Sciatic nerve (tissue), 2 donors: ENCODE measurements at regions not wholly inside any gene's neighbourhood (a gene's known extent, or its start where the extent isn't known, plus 50 kb on each side); places are given as distances from the start of the nearest gene placed in this dataset.

Experiments
- ATAC-seq: fragments of 200-7000 bp; cut with Tn5 transposase; one replicate; pipeline ENCODE4 v1.9.1; 2020; ENCODE audit warnings: mild to moderate bottlenecking, moderate library complexity
- DNase-seq: peaks from one replicate; pipeline ENCODE4 v3.0.0-alpha.2; 2020; ENCODE audit warnings: low spot score
- intact Hi-C: fragments of 100-400 bp; cut with DNase I; formaldehyde crosslinking; loops from one replicate; pipeline ENCODE4 v1.14.2; 2022
- donor health status: DM: no; HTN: no; CAD: no.
- donor health status: DM: no; HTN: no; CAD: no.

DNA sequence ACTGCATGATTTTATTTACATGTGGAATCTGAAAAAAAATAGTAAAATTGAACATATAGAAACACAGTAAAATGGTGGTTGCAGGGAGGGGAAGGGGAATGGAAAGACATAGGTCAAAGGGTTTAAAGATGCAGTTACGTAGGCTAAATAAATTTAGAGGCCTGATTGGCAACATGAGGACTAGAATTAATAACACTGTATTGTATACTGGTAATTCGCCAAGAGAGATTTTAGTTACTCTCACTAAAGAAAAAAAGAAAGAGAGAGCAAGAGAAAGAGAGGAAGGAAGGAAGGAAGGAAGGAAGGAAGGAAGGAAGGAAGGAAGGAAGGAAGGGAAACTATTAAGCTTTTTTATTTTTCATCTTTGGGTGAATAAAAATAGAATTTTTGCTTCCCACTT is 488.1 kb downstream of the PCDH10 start:
- ATAC-seq: no peak
- no peak for DNase-seq
- intact Hi-C loops: no loop called here

DNA sequence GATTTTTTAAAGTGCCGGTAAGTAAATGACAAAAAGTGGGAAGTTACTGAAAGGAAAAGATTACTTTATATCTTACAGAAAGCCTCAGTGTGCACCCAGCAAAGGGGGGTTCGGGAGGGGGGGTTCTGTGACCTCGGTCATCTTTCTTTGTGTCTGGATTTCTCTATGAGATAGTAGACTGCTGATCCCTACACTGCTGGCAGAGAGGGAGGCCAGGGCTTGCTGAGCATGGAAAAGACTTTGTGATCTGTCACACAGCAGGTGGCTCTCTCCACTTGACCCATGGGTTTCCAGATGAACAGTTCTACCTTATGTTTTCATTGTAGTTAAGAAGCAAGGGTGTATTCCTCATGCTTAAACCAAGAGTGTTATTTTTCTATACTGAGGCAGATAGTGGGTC is 475.6 kb downstream of the PCDH10 start:
- intact Hi-C loops: no loop called here

DNA sequence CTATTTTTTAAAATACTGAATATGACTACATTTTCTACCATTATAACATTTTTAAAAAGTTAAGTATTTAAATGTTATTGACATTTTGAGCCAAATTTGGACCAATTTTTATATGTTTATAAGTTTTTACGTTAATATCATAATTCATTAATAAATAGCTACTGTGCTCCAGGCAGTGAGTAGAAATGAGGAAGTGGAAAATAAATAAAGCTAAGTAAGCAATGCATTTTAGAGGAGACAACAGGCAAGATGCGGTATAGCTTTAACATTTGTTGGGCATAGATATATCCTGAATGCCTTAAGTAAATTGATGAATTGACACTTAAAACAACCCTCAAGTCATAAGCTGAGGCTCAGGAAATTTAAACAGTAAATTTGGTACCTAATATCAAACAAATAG is 474.8 kb downstream of the PCDH10 start:
- intact Hi-C loops: no loop called here
- ATAC-seq: no peak
- DNase-seq: no peak

More for the DNA sequence above, 475.6 kb downstream of the PCDH10 start:
- no peak for ATAC-seq
- DNase-seq: no peak

DNA sequence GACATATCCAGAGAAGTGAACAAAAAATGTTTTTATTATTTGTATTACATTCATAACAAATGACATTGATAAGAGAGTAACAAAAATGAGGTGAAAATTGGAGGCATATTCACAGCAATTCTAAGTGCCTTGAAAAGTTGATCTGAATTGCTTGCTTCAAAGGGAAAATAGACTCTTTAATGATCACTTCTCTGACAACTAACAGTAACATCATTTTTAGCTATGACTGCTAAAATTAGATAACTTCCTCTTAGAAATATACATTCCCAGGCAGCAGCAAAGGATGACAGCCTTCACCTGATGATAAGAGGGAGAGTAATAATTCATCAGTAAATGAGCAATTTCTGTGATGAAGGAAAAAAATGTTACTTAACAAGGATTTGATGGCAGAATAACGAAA is 472.5 kb downstream of the PCDH10 start:
- ATAC-seq (no peak), DNase-seq (no peak)
- intact Hi-C loops: no loop called here

DNA sequence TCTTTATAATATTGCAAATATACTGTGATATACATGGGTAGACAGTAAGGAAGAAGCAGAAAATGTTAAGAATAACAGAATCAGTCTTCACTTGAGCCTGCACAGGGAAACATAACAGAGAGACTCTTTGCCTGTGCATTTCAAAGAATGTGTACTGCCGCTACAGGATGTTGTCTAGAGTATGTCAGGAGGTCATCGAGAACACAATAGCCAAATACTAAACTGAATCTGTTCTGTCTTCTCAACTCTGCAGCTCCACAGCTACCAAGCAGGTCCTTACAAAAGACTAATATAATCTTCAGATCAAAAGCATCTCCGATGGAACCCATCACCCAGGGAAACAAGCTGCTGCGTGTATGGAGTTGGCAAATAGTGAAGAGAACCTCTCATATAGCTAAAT is 471.5 kb downstream of the PCDH10 start:
- DNase-seq (no peak), ATAC-seq (no peak)
- intact Hi-C loops: no loop called here

DNA sequence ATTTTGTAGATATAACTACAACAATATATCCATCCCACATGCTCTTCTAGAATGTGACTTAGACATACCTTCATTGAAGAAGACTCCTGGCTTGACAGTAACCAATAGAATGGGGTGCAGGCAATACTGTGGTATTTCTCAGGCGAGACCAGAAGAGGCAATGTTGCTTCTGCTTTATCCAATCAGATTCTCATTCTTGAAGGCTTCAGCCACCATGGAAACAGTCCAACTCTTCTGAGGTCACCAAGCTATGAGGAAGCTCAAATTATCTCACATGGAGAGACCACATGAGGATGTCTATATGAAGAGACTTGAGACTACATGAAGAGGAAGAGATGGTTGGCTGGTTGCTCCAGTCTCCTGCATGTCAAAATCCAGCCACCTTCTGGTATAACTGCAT is 469.9 kb downstream of the PCDH10 start:
- DNase-seq: no peak
- no peak for ATAC-seq
- intact Hi-C loops: no loop called here

DNA sequence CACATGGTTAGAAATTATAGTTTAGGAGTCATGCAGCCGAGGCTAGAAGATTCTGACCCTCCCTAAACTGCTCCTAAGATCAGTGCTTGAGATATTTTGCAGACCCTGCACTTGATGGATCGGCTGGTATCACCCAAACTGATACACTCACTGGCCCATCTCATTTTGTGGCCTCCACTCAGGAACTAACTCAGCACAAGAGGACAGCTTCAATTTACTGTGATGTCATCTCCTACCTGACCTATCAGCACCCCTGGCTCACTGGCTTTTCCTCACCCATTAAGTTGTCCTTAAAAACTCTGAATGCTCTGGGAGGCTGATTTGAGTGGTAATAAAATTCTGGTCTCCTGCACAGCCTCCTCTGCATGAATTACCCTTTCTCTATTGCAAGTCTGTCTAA is 450.9 kb downstream of the PCDH10 start:
- intact Hi-C loops: no loop called here
- no peak for ATAC-seq
- no peak for DNase-seq

DNA sequence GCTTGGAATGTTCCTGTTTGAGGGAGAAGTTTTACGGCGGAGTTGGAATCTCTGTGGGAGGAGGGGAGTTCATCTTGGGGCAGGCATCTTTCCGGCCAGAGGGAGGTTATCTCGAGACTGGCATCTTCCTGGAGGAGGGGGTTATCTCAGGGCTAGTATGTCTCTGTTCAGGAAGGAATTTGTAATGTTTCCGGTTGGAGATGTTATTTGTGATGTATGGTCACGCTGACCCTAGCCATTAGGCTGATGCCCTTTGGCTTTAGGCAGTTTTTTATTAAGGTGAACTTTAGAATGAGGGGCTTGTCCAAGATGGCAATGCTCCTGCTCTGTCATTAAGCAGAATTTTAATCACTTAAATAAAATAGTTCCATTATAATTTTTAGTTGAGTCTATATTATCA is 449.7 kb downstream of the PCDH10 start:
- intact Hi-C loops: no loop called here
- ATAC-seq (no peak), DNase-seq (no peak)

DNA sequence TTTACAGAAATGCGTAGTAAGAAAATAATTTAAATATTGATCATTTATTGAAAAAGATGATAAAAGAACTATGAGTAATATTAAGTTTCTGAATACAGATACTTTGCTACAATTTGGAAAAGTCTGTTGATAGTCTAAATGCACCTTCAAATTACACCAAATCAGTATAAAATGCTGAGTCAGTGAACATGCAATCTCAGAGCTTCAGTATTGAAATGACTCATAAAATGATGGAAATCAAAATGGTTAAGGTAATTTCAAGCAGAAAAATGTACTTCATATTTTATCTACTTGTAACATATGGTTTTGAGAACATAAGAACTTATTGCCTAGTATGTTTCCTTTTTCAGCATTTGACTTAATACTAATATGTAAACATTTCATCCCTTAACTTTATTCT is 448.2 kb downstream of the PCDH10 start:
- intact Hi-C loops: no loop called here
- no peak for ATAC-seq
- DNase-seq: no peak

DNA sequence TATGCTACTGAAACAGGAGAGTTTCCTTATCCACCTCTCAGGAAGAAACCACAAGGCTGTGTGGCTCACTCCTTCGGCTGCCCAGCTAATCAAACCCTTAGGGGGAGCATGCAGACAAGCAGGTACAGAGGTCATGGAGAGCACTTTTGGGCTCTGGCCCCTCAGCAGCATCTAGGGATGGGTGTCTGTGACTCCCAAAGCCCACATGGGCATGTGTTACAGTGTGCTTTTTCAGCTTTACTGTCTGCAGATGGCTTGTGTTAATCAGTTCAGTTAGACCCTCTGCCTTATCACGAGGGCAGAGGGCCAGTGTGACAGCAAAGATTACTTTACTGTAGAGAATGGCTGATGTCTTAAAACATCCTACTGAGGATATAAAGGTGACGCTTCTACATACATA is 447.4 kb downstream of the PCDH10 start:
- intact Hi-C loops: no loop called here
- no peak for ATAC-seq

DNA sequence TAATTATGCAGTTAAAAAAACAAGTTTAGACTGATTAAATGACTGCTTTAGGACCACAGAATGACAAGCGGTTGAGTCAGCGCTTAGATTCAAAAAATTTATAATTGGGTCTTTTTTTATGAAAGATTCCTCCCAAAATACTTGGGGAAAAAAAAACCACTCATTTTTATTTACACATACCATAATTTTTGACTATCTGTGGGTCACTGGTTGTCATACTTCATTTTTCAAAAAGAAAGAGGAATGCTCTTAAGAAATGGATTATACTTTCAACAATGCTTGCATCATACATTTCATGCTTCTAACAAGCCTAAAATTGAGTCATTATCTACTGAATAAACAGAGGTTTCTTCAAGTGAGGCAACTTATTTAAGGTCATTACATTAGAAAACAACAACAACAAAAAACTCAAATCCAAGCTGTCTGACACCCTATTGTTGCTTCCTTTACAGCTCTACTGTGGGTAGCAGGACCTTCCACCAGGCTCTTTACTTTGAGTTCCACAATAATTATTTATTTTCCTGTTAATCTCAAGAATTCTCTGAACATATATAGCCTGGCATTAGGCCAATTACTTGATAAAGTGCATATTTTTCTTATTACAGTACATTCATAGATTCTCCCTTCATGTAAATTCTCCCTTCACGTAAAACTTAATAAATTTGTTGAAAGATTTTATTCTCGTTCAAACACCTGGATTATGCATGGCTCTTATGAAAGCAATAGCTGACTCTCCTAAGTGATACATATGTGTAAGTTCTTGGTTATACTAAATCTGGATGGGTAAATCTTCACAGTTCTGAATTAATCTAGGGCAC is 445.5 kb downstream of the PCDH10 start:
- DNase-seq: no peak

More for the DNA sequence above, 447.4 kb downstream of the PCDH10 start:
- no peak for DNase-seq

DNA sequence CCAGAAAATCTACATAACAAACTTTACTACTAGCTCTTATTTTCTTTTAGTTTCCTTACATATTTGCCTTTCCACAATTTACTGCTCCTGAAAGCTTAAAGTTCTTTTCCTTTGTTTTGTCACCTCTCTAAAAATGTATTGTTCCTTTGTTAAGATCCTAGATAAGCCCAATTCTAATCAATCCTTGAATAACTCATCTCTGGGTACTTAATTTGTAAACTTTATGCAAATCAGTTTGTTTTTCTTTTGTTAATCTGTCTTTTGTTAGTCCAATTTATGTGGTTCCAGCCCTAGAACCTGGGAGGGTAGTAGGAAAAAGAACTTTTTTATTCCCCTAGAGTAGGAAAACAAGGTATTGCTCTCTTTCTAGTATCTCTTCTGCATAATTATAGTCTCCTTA is 444.7 kb downstream of the PCDH10 start:
- intact Hi-C loops: no loop called here
- DNase-seq (no peak), ATAC-seq (no peak)

More for the DNA sequence above, 445.5 kb downstream of the PCDH10 start:
- ATAC-seq: no peak
- intact Hi-C loops: no loop called here

DNA sequence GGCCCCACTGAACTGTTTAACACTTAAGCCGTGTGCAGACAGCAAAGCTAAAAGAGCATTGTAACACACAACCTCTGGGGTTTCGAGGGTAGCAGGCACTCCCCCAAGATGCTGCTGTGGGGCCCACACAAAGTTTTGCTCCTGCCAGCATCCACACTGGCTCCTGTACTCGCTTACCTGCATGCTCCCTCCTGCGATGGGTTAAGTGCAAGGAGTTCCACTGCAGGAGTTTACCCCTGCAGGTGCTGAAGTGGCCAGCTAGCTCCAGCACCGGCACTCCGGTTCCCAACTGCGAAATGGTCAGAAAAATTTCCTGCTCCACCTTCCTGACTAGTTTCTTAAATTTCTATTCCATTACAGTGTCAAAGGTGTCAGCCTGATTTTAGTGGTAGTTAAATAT is 443.5 kb downstream of the PCDH10 start:
- intact Hi-C loops: no loop called here
- DNase-seq: no peak
- ATAC-seq: no peak

DNA sequence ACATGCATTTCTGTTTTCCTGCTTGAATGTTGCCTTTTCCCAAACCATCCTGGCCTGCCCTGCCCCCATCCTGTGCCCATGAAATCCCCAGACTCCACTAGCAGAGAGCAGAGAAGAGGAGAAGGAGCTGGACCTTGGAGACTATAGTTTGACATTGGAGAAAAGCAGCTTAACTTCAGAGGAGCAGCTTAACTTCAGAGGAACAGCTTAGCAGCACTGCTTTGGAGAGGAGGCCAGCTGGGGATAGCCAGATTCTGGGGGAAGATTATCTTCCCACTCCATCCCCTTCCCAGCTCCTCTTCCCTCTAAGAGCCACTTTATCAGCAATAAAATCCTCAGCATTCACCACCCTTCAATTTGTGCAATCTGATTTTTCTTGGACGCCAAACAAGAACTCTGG is 443.0 kb downstream of the PCDH10 start:
- intact Hi-C loops: no loop called here
- ATAC-seq: no peak
- no peak for DNase-seq

DNA sequence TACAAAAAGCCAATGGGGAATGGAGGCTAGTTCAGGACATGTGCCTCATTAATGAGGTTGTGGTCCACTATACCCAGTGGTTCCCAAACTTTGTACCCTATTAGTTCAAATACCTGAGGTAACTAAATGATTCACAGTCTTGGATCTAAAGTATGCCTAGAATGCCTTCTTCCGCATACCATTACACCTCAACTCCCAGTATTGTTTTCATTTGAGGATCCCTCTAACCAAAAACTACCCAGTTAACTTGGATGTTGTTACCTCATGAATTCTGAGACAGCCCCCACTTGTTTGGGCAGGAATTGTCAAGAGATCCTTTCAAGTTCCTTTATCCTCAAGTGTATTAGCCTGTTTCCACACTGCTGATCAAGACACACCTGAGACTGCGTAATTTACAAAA is 439.2 kb downstream of the PCDH10 start:
- DNase-seq (no peak), ATAC-seq (no peak)
- intact Hi-C loops: no loop called here

DNA sequence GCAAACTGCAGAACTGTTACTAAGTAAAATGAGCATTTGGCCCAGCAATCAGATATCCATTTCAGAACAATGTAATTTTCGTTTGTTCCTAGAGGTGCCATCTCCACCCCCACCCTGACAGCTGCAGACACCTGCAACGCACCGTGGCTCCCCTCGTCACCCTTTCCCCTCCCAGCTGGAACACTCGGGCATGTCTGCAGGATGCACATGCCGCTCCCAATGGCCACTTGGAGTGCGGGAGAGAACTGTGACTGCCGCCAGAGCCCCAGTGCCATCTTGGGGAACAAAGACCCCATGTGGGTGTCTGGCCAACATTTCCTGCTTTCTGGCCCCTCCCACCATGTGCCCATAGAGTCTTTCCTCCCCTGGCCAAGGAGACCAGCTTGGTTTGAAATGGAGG is 436.2 kb downstream of the PCDH10 start:
- ATAC-seq: no peak
- intact Hi-C loops: no loop called here
- no peak for DNase-seq

DNA sequence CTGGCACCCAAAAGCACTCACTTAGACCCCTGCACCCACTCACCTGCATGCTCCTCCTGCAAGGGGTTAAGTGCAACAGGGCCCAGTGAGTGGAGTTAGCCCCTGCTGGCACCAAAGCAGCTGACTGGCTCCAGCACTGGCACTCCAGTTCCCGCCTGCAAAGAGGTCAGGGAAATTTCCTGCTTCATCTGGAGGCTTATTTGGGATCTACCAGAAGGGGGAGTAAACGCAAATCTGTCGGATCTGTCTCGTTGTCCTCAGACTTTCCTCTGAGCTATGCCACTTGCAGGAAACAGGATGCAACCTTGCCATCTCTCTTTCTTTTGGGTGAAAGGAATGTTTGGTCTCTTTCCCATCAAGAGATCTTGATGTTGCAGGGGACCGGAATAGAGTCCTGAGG is 435.6 kb downstream of the PCDH10 start:
- intact Hi-C loops: no loop called here
- no peak for ATAC-seq
- DNase-seq: no peak

DNA sequence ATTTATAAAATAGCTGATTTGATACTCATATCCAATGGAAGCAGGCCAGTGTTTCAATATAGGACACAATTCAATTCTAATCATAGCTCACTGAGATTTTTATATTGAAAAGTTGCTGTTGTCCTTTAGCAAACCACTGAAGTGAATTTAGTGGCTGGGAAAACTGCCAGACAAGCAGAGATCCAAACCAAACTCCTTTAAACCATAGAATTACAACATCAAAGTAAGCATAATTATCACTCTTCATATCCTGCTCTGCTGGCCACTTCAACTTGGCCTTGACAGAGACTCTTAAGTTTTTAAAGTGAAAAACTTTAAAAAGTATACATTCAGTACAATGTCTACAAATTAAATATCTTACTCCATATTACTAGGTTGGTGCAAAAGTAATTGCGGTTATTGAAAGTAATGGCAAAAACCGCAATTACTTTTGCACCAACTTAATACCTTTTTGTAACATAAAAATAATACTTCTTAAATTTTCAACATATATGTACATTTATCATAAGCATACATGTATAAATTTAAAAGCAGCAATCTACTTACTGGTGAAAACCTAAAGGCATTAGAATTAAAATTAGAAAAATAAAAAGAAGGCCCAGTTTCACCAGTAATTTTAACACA is 433.0 kb downstream of the PCDH10 start:
- intact Hi-C loops: no loop called here
- DNase-seq: no peak
- ATAC-seq: no peak

DNA sequence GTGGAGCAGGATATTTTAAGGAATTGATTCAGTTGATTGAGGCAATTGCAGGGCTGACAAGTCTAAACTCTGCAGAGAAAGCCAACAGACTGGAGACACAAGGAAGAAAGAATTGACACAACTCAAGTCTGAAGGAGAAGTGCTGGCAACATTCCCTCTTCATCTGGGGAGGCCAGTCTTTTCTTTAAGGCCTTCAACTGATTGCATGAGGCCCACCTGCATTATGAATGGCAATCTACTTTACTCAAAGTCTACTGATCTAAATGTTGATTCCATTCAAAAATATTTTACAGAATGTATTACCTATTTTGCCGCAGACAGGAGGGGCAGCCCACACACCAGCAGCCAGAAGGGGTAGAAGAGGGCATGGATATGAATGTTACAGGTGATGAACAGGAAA is 425.2 kb downstream of the PCDH10 start:
- DNase-seq (no peak), ATAC-seq (no peak)
- intact Hi-C loops: no loop called here

DNA sequence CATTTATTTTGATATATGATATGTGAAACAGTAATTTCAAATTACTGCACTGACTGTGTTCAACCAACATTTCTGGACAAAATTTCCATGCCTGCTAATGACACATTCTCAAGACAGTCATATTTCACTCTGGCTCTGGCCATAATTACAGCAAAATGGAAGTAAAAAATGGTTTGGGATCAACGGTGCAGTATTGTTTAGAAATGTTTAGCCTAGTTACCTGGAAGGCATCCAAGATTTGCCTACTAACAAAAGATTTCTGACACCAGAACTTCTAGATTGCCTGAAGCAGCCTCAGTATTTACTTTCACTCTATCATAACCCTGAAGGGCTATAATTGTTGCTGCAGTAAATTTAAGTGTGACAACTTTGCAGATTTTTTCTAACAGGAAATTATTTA is 416.3 kb downstream of the PCDH10 start:
- DNase-seq: no peak
- intact Hi-C loops: no loop called here
- ATAC-seq: no peak

DNA sequence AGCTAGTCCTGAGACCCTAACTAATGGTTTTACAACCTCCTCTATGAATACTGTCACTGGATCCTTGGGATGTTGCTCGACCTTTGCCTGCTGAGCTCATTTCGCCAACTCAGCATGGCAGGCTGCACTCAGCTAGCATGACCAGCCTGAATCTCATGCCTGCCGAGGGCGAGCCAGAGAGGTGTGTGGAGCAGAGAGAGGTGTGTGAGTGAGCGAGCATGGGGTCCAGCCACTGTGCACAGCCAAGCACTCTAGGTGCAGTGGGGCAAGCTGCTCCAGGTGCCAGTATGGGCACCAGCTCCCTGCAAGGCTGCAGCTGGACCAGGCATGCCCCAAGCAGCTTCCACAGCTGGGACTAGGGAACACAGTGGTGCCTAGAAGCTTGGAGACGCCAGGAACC is 410.9 kb downstream of the PCDH10 start:
- peak; percentile 44 for ATAC-seq
- intact Hi-C loops: no loop called here
- DNase-seq: no peak
